Ishikawa (cell line): ENCODE measurements at regions not wholly inside any gene's neighbourhood (a gene's known extent, or its start where the extent isn't known, plus 50 kb on each side); places are given as distances from the start of the nearest gene placed in this dataset.

Experiments
- CEBPB ChIP-seq: IDR thresholded peaks from 2 replicates; pipeline ENCODE4 v1.6.1; 2012
- CREB1 ChIP-seq: IDR thresholded peaks from 2 replicates; pipeline ENCODE4 v1.6.1; 2012; ENCODE audit warnings: low read depth
- EGR1 ChIP-seq: IDR thresholded peaks from 2 replicates; pipeline ENCODE4 v1.6.1; 2012
- EP300 ChIP-seq: IDR thresholded peaks from 2 replicates; pipeline ENCODE4 v1.6.1; 2012; ENCODE audit warnings: borderline replicate concordance
- FOXM1 ChIP-seq: IDR thresholded peaks from 2 replicates; pipeline ENCODE4 v1.6.1; 2012; ENCODE audit warnings: low read depth, borderline replicate concordance
- MAX ChIP-seq: IDR thresholded peaks from 2 replicates; pipeline ENCODE4 v1.6.1; 2012
- NFIC ChIP-seq: IDR thresholded peaks from 2 replicates; pipeline ENCODE4 v1.6.1; 2012
- RAD21 ChIP-seq: IDR thresholded peaks from 2 replicates; pipeline ENCODE4 v1.6.1; 2012; ENCODE audit warnings: low read depth
- REST ChIP-seq: IDR thresholded peaks from 2 replicates; pipeline ENCODE4 v1.6.1; 2012; ENCODE audit warnings: low read depth, mild to moderate bottlenecking
- TAF1 ChIP-seq: IDR thresholded peaks from 2 replicates; pipeline ENCODE4 v1.6.1; 2012; ENCODE audit warnings: low read depth, mild to moderate bottlenecking
- TCF12 ChIP-seq: IDR thresholded peaks from 2 replicates; pipeline ENCODE4 v1.6.1; 2012; ENCODE audit warnings: low read depth
- TEAD4 ChIP-seq: IDR thresholded peaks from 2 replicates; pipeline ENCODE4 v1.6.1; 2012
- USF1 ChIP-seq: IDR thresholded peaks from 2 replicates; pipeline ENCODE4 v1.6.1; 2012
- YY1 ChIP-seq: IDR thresholded peaks from 2 replicates; pipeline ENCODE4 v1.6.1; 2012; ENCODE audit warnings: low read depth
- ZBTB7A ChIP-seq: IDR thresholded peaks from 2 replicates; pipeline ENCODE4 v1.6.1; 2012; ENCODE audit warnings: low read depth

- no peak for TF ChIP-seq RAD21
- no peak for TF ChIP-seq TAF1
- no peak for TF ChIP-seq FOXM1
- no peak for TF ChIP-seq YY1
- no peak for TF ChIP-seq NFIC
- TF ChIP-seq MAX: no peak
- no peak for TF ChIP-seq USF1
- TF ChIP-seq TCF12: no peak
- TF ChIP-seq CREB1: no peak
- TF ChIP-seq EGR1: no peak
- TF ChIP-seq ZBTB7A: no peak
- TF ChIP-seq REST: no peak
- TF ChIP-seq TEAD4: no peak
- TF ChIP-seq CEBPB: no peak
- TF ChIP-seq EP300: no peak
These were observed 293.0 kb downstream of the NDUFA10 start for GRCh38 chr2:239731998-239732665.

GRCh38 chr2:239731422-239731821, 293.7 kb downstream of the NDUFA10 start:
- no peak for TF ChIP-seq ZBTB7A

GRCh38 chr2:239730897-239731296, 294.2 kb downstream of the NDUFA10 start:
- TF ChIP-seq FOXM1: no peak
- TF ChIP-seq USF1: no peak
- TF ChIP-seq REST: no peak
- no peak for TF ChIP-seq MAX
- no peak for TF ChIP-seq EP300
- no peak for TF ChIP-seq CREB1
- no peak for TF ChIP-seq YY1
- no peak for TF ChIP-seq RAD21

GRCh38 chr2:239729681-239730566, 295.2 kb downstream of the NDUFA10 start:
- TF ChIP-seq USF1: no peak
- no peak for TF ChIP-seq TCF12
- no peak for TF ChIP-seq TEAD4
- no peak for TF ChIP-seq TAF1
- no peak for TF ChIP-seq FOXM1
- no peak for TF ChIP-seq CREB1
- no peak for TF ChIP-seq RAD21
- no peak for TF ChIP-seq MAX
- TF ChIP-seq ZBTB7A: no peak
- no peak for TF ChIP-seq YY1
- no peak for TF ChIP-seq EGR1
- no peak for TF ChIP-seq EP300
- no peak for TF ChIP-seq CEBPB
- no peak for TF ChIP-seq NFIC
- TF ChIP-seq REST: no peak
